Right lobe of liver (tissue), 6 donors: ENCODE measurements at regions not wholly inside any gene's neighbourhood (a gene's known extent, or its start where the extent isn't known, plus 50 kb on each side); places are given as distances from the start of the nearest gene placed in this dataset.

Source experiments
- ATAC-seq, 4 donors: fragments of 200-7000 bp; cut with Tn5 transposase; one replicate each; pipeline ENCODE4 v1.9.1; 2020; ENCODE audit warnings: mild to moderate bottlenecking in 4 of 4, moderate library complexity in 4 of 4
- DNase-seq, 3 donors: peaks; one replicate each; pipeline ENCODE4 v3.0.0-alpha.2; 2020
- H3K27ac ChIP-seq, 3 donors: fragments of 200-600 bp; one replicate each; pipeline ENCODE4 v1.8.0; 2022
- H3K27me3 ChIP-seq, 2 donors: fragments of 200-600 bp; one replicate each; pipeline ENCODE4 v1.8.0; 2022
- H3K36me3 ChIP-seq, 4 donors: fragments of 200-600 bp; sonication (generic) in 1 of 4; one replicate each; pipeline versions ENCODE4 v1.5.1 to v1.8.0; 2017 to 2022; ENCODE audit warnings: control low read depth in 1 of 4
- H3K4me1 ChIP-seq, 4 donors: fragments of 200-600 bp; sonication (generic) in 1 of 4; one replicate each; pipeline versions ENCODE4 v1.5.1 to v1.8.0; 2017 to 2022; ENCODE audit warnings: control low read depth in 1 of 4
- H3K4me3 ChIP-seq, 3 donors: fragments of 200-600 bp; one replicate each; pipeline ENCODE4 v1.8.0; 2022
- H3K9me3 ChIP-seq, 4 donors: fragments of 200-600 bp; sonication (generic) in 1 of 4; one replicate each; pipeline versions ENCODE4 v1.5.1 to v1.8.0; 2017 to 2022; ENCODE audit warnings: control low read depth in 1 of 4
- POLR2A ChIP-seq: fragments of 450-650 bp; IDR thresholded peaks from one replicate; pipeline ENCODE4 v1.6.1; 2017; ENCODE audit warnings: antibody characterized with exemption, mild to moderate bottlenecking
- WGBS: methylation state at CpG from one replicate; pipeline ENCODE4 v1.1.6; 2018; ENCODE audit warnings: low coverage, low lambda C conversion rate; ENCODE audit not compliant: insufficient coverage; ENCODE audit errors: missing lambda C conversion rate; 5-methylcytosine and 5-hydroxymethylcytosine counted together
- intact Hi-C, 2 donors: fragments of 100-400 bp; cut with DNase I; formaldehyde crosslinking; loops; one replicate each; pipeline versions ENCODE4 v1.11.2 to v1.14.1; 2022
- TF ChIP-seq, protein P1 (sequence below), 4 donors: fragments of 200-600 bp in 3 of 4; fragments of 450-650 bp in 1 of 4; IDR thresholded peaks; one replicate each; pipeline versions ENCODE4 v1.5.1 to v1.8.0; 2016 to 2022; ENCODE audit warnings: antibody characterized with exemption in 4 of 4, mild to moderate bottlenecking in 2 of 4
- donor health status: DM: no; HTN: yes; CAD: no.
- donor health status: DM: no; HTN: no; CAD: no.
- donor health status: DM: no; HTN: no; CAD: no.
- donor health status: DM: no; HTN: yes; CAD: no.
- donor health status: DM: no; HTN: yes; CAD: no.

DNA sequence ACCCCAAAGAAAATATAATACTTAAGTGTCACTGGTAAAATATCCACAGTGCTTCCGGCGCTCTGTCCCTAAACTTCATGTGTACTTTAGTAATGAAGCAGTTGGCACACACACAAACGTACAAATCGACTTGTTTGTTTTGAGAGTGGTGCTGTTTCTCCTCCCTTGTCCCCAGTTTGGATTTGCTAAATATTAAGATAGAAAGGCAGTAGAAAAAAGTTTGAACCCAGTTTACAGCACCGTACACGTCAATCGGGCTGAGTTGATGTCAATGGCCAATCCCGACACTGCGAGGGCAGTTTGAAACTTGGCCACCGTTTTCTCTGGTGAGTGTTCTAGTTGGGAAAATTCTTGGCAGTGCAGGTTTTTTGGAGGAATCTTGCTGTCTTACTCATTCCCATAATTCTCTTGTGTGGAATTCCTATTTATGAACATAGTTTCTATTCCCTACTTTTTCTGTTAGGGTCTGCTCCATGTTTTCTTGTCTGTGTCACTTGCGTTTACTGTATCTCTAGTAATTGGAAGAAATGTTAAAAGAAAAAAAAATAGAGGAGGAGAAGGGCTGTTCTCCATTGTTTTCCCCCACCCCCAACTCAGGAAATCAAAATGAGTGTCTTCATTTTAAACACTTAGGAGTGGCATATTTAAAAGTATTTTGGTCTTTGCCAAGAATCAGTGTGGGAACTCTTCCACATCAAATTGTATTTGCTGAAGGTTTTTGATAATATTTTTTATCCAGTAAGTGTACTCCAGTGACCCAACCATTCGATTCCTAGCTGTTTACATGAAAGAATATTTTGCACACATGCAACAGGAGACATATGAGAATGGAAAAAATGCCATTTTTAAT is 72.3 kb downstream of the OR2B2 start:
- peak; percentile 54 to 76 (median 74) for DNase-seq

DNA sequence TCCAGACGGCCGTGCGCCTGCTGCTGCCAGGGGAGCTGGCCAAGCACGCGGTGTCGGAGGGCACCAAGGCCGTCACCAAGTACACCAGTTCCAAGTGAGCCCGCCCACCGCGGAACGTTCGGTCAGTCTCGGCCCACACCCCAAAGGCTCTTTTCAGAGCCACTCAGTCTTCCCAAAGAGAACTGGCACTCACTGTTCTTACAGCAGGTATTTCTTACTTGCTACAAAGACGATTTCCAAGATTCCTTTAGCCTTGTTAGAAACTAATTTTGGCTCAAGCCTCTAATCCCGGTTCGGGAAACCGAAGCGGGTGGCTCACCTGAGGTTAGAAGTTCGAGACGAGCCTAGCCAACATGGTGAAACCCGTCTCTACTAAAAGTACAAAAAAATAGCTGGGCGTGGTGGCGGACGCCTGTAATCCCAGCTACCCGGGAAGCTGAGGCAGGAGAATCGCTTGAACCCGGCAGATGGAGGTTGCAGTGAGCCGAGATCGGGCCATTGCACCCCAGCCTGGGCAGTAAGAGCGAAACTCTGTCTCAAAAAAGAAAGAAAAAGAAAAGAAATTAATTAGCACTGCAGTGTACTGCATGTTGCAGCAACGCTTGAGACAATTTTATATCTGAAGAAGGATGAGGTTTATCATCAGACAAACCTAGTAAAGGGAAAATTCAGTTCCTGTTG is 73.1 kb downstream of the OR2B2 start:
- Histone ChIP-seq H3K27me3 (no peaks in the 10 kb centered on the region), H3K4me3 (peak overlapping the region; percentile 50 to 75 (median 67)), H3K27ac (peak overlapping the region; percentile 94 to 97 (median 96)), H3K36me3 (no peaks in the 10 kb centered on the region), H3K9me3 (no peaks in the 10 kb centered on the region), H3K4me1 (peaks cover 0 to 17% (median 0%) of the 10 kb centered on the region in 4 donors)
- under 1% methylated on average over 26 of the region's 31 CpGs for whole genome bisulfite sequencing
- no peak for TF ChIP-seq POLR2A
- ATAC-seq (peak; percentile 36 to 56 (median 52)), DNase-seq (peak in 2 of 3 donors; percentile 77 to 85)
- intact Hi-C loops: no loop called here

More for the DNA sequence above, 72.3 kb downstream of the OR2B2 start:
- Histone ChIP-seq H3K27me3 (no peaks in the 10 kb centered on the region), H3K36me3 (no peaks in the 10 kb centered on the region), H3K9me3 (no peaks in the 10 kb centered on the region), H3K4me3 (peak overlapping the region; percentile 50 to 75 (median 67)), H3K27ac (peak overlapping the region; percentile 94 to 97 (median 96)), H3K4me1 (peaks cover 0 to 17% (median 0%) of the 10 kb centered on the region in 4 donors)
- TF ChIP-seq POLR2A: no peak
- TF ChIP-seq, protein P1, sequence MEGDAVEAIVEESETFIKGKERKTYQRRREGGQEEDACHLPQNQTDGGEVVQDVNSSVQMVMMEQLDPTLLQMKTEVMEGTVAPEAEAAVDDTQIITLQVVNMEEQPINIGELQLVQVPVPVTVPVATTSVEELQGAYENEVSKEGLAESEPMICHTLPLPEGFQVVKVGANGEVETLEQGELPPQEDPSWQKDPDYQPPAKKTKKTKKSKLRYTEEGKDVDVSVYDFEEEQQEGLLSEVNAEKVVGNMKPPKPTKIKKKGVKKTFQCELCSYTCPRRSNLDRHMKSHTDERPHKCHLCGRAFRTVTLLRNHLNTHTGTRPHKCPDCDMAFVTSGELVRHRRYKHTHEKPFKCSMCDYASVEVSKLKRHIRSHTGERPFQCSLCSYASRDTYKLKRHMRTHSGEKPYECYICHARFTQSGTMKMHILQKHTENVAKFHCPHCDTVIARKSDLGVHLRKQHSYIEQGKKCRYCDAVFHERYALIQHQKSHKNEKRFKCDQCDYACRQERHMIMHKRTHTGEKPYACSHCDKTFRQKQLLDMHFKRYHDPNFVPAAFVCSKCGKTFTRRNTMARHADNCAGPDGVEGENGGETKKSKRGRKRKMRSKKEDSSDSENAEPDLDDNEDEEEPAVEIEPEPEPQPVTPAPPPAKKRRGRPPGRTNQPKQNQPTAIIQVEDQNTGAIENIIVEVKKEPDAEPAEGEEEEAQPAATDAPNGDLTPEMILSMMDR (IDR thresholded peaks at IDR 0.05): no peak
- intact Hi-C loops: no loop called here
- ATAC-seq: peak; percentile 31 to 48 (median 41)
- WGBS: 6% methylated on average over 12 of the region's 12 CpGs

DNA sequence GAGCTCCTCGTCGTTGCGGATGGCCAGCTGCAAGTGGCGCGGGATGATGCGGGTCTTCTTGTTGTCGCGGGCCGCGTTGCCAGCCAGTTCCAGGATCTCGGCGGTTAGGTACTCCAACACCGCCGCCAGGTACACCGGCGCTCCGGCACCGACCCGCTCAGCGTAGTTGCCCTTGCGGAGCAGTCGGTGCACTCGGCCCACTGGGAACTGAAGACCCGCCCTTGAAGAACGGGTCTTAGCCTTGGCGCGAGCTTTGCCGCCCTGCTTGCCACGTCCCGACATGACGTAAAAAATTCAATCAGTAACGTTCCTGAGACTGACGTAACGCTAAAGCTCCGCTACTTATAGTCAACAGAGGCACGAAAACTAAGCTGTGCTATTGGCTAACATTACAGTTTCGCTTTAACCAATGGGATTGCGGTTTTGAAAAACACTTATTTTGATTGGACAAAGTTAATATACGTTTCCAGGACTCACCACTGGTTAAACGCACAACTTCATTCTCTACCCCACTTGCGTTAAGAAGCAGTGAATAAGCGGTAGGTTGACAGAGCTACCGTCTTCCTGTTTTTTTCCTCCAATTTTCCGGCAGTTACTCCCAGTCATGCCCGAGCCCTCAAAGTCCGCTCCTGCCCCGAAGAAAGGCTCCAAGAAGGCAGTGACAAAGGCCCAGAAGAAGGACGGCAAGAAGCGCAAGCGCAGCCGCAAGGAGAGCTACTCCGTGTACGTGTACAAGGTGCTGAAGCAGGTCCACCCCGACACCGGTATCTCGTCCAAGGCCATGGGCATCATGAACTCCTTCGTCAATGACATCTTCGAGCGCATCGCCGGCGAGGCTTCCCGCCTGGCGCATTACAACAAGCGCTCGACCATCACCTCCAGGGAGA is 73.9 kb downstream of the OR2B2 start:
- WGBS: under 1% methylated on average over 46 of the region's 66 CpGs
- Histone ChIP-seq H3K27me3 (no peaks in the 10 kb centered on the region), H3K36me3 (no peaks in the 10 kb centered on the region), H3K4me3 (peak overlapping the region; percentile 50 to 75 (median 67)), H3K9me3 (no peaks in the 10 kb centered on the region), H3K4me1 (peaks cover 0 to 17% (median 0%) of the 10 kb centered on the region in 4 donors), H3K27ac (peak overlapping the region; percentile 94 to 97 (median 96))
- intact Hi-C loops: no loop called here
- DNase-seq (peak; percentile 80 to 88 (median 83)), ATAC-seq (peak; percentile 77 to 87 (median 82))
- TF ChIP-seq POLR2A: peak; percentile 95
- TF ChIP-seq, protein P1 (IDR thresholded peaks at IDR 0.05): peak in 1 of 4 donors; percentile 27

DNA sequence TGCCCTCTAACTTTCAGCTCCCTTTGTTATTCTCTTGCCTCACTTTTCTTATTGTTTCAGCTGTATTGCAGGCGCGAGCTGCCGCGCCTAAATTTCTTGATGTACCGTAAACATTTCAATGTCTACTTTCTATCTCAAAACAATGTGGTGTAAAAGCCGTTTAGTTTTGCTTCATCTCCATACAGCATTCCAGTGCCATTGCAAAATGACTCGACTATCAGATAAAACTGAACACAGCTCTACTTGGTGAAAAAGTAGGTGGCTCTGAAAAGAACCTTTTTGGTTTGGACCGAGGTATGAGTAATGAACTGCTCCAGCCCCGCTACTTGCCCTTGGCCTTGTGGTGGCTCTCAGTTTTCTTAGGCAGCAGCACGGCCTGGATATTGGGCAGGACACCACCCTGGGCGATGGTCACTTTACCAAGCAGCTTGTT is 74.6 kb downstream of the OR2B2 start:
- ATAC-seq: peak; percentile 18 to 38 (median 24)
- WGBS: 0% methylated on average over 11 of the region's 11 CpGs

More for the DNA sequence above, 74.6 kb downstream of the OR2B2 start:
- Histone ChIP-seq H3K36me3 (no peaks in the 10 kb centered on the region), H3K4me1 (peaks cover 0 to 17% (median 0%) of the 10 kb centered on the region in 4 donors), H3K27ac (peak overlapping the region; percentile 94 to 97 (median 96)), H3K4me3 (peak overlapping the region; percentile 50 to 75 (median 67)), H3K9me3 (no peaks in the 10 kb centered on the region), H3K27me3 (no peaks in the 10 kb centered on the region)
- intact Hi-C loops: no loop called here
- no peak for DNase-seq
- TF ChIP-seq POLR2A: no peak
- TF ChIP-seq, protein P1 (IDR thresholded peaks at IDR 0.05): no peak
